ENCODE measurements at regions not wholly inside any gene's neighbourhood (a gene's known extent, or its start where the extent isn't known, plus 50 kb on each side); places are given as distances from the start of the nearest gene placed in this dataset.

DNA sequence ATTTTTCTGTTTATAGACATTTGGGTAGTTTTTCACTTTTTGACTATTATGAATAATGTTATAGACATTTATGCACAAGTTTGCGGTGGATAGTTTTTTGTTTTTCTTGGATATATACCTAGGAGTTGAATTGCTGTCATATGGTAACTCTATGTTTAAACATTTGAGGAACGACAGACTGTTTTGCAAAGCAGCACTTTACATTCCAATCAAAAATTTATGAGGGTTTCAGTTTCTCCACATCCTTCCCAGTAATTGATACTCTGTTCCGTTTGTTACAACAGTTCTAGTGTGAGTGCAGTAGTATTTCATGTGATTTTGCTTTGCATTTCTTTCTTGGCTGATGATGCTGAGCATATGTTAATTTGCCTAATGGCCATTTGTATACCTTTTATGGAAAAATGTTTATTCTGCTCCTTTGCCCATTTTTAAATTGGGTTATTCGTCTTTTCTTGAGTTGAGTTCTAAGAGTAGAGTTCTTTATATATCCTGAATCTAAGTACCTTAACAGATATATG is 617.3 kb upstream of the LRATD1 start:
- no peak overlapping the region for H3K27ac ChIP-seq
- H3K4me3 ChIP-seq, result no peak overlapping the region
- DNase-seq (ENCODE audit: low spot score), result no peak
- TF ChIP-seq, protein P1, sequence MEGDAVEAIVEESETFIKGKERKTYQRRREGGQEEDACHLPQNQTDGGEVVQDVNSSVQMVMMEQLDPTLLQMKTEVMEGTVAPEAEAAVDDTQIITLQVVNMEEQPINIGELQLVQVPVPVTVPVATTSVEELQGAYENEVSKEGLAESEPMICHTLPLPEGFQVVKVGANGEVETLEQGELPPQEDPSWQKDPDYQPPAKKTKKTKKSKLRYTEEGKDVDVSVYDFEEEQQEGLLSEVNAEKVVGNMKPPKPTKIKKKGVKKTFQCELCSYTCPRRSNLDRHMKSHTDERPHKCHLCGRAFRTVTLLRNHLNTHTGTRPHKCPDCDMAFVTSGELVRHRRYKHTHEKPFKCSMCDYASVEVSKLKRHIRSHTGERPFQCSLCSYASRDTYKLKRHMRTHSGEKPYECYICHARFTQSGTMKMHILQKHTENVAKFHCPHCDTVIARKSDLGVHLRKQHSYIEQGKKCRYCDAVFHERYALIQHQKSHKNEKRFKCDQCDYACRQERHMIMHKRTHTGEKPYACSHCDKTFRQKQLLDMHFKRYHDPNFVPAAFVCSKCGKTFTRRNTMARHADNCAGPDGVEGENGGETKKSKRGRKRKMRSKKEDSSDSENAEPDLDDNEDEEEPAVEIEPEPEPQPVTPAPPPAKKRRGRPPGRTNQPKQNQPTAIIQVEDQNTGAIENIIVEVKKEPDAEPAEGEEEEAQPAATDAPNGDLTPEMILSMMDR (IDR thresholded peaks at IDR 0.05), result no peak

DNA sequence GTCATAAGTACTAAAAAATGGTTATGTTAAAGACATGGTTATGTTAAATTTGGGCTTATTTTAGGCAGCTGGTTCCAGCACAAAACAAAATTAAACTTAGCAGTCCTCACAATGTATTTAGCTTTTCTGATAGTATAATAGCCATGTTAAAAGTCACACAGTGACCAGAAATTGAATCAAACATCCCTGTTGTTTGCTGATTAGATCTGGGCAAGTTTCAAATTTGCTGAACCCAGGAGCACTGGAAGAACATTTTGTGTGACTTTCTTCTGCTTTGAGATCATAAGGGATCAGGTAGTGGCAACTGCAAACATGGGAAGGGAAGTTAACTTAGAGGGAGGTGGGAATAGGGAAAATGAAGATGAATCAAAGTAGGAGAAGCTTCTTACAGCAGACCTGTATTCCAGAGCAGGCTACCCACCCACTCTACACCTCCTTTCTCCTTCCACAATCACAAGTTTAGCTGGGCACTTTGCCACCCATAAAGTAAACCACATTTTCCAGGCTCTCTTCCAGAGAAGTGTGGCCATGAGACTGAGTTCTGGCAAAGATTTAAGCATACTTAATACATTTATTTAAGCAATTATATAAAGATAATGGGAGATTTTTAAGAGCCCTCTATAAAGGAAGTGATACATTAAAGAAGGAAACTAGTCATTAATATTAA is 616.1 kb upstream of the LRATD1 start:
- H3K4me3 ChIP-seq, result no peak overlapping the region
- no peak overlapping the region for H3K27ac ChIP-seq
- TF ChIP-seq, protein P1 (IDR thresholded peaks at IDR 0.05), result no peak
- no peak for DNase-seq (ENCODE audit: low spot score)

DNA sequence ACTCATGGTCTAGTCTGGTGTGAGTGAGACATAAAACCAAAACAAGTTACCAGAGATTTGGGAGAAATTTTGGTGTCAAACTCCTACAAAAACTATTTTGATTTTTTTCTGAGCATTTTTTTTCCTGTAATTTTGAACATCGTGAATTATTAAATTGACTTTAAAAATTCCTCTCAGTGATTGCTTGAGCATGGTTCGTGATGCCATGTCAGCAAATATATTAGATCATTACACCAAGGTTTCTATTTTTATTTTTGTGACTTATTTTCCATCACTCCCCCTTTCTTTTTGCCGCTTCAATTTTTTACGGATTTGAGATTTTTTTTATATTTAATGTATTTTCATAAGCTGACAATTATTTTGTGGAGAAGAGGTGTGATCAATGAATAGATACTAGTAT is 613.9 kb upstream of the LRATD1 start:
- TF ChIP-seq, protein P1 (IDR thresholded peaks at IDR 0.05), result no peak
- no peak overlapping the region for H3K27ac ChIP-seq
- DNase-seq (ENCODE audit: low spot score), result no peak
- H3K4me3 ChIP-seq, result no peak overlapping the region

DNA sequence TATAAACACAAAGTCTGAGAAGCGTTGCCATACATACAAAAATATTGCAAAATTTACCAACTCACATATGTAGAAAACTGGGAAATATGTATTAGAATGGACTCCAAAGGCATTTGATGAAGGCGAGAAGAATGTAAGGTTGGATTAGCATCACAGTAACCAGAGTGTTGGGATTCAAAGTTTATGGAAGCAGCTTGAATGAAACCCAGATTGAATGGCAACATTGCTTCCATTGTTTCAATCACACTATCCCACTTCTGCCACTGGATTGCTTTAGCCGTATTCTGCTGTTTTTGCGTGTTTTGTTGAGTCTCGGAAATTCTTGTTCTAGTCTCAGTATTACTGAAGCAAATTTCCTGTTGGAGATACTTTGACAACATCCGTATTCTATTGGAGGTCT is 609.0 kb upstream of the LRATD1 start:
- H3K27ac ChIP-seq, result no peak overlapping the region
- no peak for DNase-seq (ENCODE audit: low spot score)
- TF ChIP-seq, protein P1 (IDR thresholded peaks at IDR 0.05), result no peak
- H3K4me3 ChIP-seq, result no peak overlapping the region

DNA sequence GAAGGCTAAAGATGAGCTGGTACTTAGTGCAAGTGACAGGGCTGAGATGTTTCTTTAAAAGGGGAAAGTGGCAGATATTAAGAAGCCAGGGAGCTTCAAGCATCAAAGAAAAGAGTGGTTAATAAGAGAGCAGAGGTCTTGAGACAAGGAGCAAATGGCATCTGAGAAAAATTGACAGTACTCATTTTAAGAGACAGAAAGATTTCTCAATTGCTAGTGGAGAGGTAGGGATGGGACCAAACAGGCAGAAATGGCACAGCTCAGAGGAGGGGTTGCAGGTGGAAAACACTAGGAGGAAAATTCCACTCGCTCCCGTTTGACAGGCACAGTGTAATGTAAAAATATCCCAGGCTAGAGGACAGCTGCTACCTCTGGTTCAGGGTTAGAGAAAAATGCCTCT is 593.4 kb upstream of the LRATD1 start:
- no peak for DNase-seq (ENCODE audit: low spot score)
- Histone ChIP-seq H3K4me3 (no peak overlapping the region), H3K27ac (no peak overlapping the region)
- TF ChIP-seq, protein P1 (IDR thresholded peaks at IDR 0.05), result no peak

DNA sequence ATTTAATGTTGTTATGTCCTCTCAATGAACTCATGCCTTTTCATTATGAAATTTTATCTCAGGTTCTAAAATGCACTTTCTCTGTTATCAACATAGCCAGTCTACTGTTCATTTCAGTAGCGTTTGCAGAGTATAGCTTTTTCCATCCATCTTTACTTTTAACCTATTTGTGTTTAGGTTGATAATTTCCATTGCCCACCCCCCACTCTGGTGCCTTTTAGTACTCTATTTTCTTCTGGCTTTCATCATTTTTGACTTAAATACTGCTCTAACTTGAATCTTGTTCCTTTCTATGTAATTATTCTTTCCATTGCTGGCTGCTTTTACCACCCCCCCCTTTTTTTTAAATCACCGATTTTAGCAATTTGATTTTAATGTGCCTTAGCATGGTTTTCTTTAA is 585.0 kb upstream of the LRATD1 start:
- DNase-seq (ENCODE audit: low spot score), result no peak
- Histone ChIP-seq H3K27ac (no peak overlapping the region), H3K4me3 (no peak overlapping the region)
- TF ChIP-seq, protein P1 (IDR thresholded peaks at IDR 0.05), result no peak

DNA sequence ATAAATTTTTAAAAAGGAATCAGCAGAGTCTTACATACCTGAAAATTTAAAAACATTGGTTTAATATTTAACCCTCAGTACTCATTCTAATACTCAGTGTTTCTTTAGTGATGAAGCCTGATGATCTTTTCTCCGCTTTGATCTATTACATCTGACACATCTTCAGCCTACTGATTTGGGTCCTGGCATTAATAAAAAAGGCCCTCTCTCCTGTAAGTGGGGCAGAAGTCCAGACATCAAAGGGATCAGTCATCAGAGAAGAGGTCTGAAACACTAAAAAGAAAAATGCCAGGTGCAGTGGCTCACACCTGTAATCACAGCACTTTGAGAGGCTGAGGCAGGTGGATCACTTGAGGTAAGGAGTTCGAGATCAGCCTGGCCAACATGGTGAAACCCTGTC is 581.1 kb upstream of the LRATD1 start:
- TF ChIP-seq, protein P1 (IDR thresholded peaks at IDR 0.05), result no peak
- H3K4me3 ChIP-seq, result no peak overlapping the region
- no peak overlapping the region for H3K27ac ChIP-seq
- no peak for DNase-seq (ENCODE audit: low spot score)

Measured in coronary artery (tissue), 2 donors.